ENCODE measurements at regions not wholly inside any gene's neighbourhood (a gene's known extent, or its start where the extent isn't known, plus 50 kb on each side); places are given as distances from the start of the nearest gene placed in this dataset.

DNA sequence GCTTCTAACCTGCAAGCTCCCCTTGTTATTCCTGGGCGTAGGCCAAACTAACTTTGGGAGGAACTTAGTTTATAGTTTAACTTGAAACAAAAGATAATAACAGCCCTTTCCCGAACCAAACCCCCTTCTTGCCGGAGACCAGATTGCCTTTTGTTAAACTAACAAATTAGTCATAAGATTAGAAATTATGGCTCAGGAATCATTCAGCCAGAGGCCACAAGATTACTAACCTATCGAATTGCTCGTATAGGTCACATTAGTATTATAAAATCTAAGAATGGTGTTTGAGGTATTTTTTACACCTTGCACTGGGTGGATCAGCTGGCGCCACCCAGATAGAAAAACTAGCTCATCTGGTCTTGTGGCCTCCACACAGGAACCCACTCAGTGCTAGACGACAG, 65.3 kb upstream of the RAP2B start:
- TF ChIP-seq, protein P1, sequence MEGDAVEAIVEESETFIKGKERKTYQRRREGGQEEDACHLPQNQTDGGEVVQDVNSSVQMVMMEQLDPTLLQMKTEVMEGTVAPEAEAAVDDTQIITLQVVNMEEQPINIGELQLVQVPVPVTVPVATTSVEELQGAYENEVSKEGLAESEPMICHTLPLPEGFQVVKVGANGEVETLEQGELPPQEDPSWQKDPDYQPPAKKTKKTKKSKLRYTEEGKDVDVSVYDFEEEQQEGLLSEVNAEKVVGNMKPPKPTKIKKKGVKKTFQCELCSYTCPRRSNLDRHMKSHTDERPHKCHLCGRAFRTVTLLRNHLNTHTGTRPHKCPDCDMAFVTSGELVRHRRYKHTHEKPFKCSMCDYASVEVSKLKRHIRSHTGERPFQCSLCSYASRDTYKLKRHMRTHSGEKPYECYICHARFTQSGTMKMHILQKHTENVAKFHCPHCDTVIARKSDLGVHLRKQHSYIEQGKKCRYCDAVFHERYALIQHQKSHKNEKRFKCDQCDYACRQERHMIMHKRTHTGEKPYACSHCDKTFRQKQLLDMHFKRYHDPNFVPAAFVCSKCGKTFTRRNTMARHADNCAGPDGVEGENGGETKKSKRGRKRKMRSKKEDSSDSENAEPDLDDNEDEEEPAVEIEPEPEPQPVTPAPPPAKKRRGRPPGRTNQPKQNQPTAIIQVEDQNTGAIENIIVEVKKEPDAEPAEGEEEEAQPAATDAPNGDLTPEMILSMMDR (IDR thresholded peaks at IDR 0.05; ENCODE audit: insufficient read depth, low read depth, low read length, missing control alignments): no peak
- H3K4me3 ChIP-seq (ENCODE audit: low read depth, low read length): no peak overlapping the region
- DNase-seq (ENCODE audit: low read depth): no peak

DNA sequence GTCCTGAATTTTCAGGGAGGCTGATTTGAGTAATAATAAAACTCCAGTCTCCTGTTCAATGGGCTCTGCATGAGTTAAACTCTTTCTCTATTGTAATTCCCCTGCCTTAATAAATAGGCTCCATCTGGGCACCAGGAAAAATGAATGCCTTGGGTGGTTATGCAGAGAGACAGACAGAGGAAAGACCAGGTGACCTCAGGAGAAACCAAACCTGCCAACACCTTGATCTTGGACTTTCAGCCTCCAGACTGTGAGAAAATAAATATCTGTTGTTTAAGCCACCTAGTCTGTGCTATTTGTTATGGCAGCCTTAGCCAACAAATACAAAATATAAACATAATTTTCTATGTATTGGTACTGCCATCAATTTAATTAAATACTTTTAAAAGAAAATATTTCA, 64.8 kb upstream of the RAP2B start:
- DNase-seq (ENCODE audit: low read depth): no peak
- no peak overlapping the region for H3K4me3 ChIP-seq (ENCODE audit: low read depth, low read length)
- TF ChIP-seq, protein P1 (IDR thresholded peaks at IDR 0.05; ENCODE audit: insufficient read depth, low read depth, low read length, missing control alignments): no peak

DNA sequence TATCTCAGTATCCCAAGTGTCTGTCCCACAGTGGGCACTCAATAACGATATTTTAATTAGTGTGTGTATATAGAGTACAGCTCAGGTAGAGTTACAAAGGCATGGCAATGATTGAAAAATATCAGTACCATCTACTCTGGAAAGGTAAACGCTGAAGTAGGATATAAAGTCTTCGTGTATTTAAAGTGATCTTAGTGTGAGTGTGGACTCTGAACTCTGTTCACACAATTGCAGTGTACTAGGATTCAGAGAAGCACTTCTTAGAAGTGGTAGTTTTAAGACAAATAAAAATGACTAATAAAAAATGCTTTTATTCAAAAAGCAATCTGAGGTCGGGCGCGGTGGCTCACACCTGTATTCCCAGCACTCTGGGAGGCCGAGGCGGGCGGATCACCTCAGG, 62.9 kb upstream of the RAP2B start:
- DNase-seq (ENCODE audit: low read depth): no peak
- TF ChIP-seq, protein P1 (IDR thresholded peaks at IDR 0.05; ENCODE audit: insufficient read depth, low read depth, low read length, missing control alignments): no peak
- no peak overlapping the region for H3K4me3 ChIP-seq (ENCODE audit: low read depth, low read length)

DNA sequence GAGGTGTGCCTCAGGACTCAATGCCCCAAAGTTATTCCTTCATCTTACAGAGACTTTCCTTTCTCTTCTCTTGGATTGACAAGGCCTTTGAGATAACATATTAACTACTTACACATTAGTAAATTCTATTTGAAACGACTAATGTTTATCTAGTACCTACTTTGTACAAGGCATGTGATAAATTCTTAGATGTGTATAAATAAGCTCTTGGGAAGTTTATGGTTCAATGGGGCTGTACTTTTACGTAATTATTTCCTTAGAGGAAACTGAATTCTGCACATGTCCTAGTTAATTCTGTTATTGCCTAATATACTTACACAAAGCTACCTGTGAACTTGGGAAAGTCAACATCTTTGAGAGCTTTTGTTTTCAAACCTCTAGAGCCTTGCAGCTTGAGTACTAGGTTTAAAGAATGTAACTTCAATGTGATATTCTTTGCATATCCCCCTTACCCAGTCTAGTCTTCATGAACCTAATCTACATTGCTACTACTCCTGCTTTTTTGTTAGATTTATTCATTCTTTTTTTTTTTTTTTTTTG, 58.5 kb upstream of the RAP2B start:
- TF ChIP-seq, protein P1 (IDR thresholded peaks at IDR 0.05; ENCODE audit: insufficient read depth, low read depth, low read length, missing control alignments): no peak
- H3K4me3 ChIP-seq (ENCODE audit: low read depth, low read length): no peak overlapping the region
- DNase-seq (ENCODE audit: low read depth): no peak

DNA sequence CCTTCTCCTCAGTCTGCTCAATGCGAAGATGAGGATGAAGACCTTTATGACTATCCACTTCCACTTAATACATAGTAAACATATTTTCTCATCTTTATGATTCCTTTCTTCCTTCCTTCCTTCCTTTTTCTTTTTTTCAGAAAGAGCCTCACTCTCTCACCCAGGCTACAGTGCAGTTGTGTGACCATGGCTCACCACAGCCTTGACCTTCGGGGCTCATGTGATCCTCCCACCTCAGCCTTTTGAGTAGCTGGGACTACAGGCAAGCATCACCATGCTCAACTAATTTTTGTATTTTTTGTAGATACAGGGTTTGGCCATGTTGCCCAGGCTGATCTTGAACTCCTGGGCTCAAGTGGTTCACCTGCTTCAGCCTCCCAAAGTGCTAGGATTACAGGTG, 52.0 kb upstream of the RAP2B start:
- DNase-seq (ENCODE audit: low read depth): no peak
- no peak overlapping the region for H3K4me3 ChIP-seq (ENCODE audit: low read depth, low read length)
- TF ChIP-seq, protein P1 (IDR thresholded peaks at IDR 0.05; ENCODE audit: insufficient read depth, low read depth, low read length, missing control alignments): no peak

DNA sequence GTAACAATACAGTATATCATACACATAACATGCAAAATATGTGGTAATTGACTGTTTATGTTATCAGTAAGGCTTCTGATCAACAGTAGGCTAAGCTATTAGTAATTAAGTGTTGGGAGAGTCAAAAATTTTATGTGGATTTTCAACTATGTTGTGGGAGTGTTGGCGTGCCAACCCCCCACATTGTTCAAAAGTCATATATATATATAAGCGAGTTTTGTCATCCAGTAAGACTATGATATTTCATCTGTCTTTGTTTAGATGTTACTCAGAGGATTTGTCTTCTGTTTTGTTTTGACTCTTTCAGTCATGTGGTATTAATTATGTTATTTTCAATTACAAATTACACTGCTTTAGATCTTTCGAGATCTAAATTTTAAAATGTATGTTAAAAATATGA, 51.0 kb upstream of the RAP2B start:
- H3K4me3 ChIP-seq (ENCODE audit: low read depth, low read length): no peak overlapping the region
- TF ChIP-seq, protein P1 (IDR thresholded peaks at IDR 0.05; ENCODE audit: insufficient read depth, low read depth, low read length, missing control alignments): no peak
- no peak for DNase-seq (ENCODE audit: low read depth)
